K562 (cell line): ENCODE measurements at regions not wholly inside any gene's neighbourhood (a gene's known extent, or its start where the extent isn't known, plus 50 kb on each side); places are given as distances from the start of the nearest gene placed in this dataset.

Experiments used
- ATAC-seq: fragments of 200-7000 bp; cut with Tn5 transposase; 3 replicates; pipeline ENCODE4 v1.9.1; 2020; ENCODE audit warnings: moderate library complexity
- BruUV-seq: library from RNA; stranded (reverse); fragments of 400-500 nt; replicated peaks from 2 replicates; lab custom pipeline; 2021; lab: Mats Ljungman, UMichigan
- CTCF ChIA-PET: fragments of 300-600 bp; formaldehyde crosslinking; extraction: SDS; loops from one replicate; lab custom pipeline; 2021; ENCODE audit warnings: low intra/inter-chr PET ratio; lab: Yijun Ruan, JAX
- POLR2A ChIA-PET: fragments of 300-600, 350-650 bp; sonication (Branson Sonifier 250); formaldehyde crosslinking; extraction: SDS; loops from one replicate; lab custom pipeline; 2021; ENCODE audit warnings: antibody characterized with exemption, inconsistent platforms; lab: Yijun Ruan, JAX
- DNase-seq, 4 experiments: peaks; one replicate each; pipeline versions ENCODE4 v3.0.0 to v3.0.0-alpha.2; 2011 to 2018; ENCODE audit warnings: low spot score in 3 of 4, mixed read lengths in 3 of 4; ENCODE audit errors: extremely low read depth in 1 of 4
- FAIRE-seq: peaks from 2 replicates; lab custom pipeline; 2011; peaks lifted over from hg19 to GRCh38; lab: Jason Lieb, UNC
- H2AFZ ChIP-seq: 2 replicates; pipeline ENCODE4 v1.6.0; 2011; ENCODE audit warnings: low read depth, low read length, control low read depth, inconsistent platforms
- H3K27ac ChIP-seq: fragments of 200-600 bp; 3 replicates; pipeline ENCODE4 v1.8.0; 2011; ENCODE audit warnings: low read depth, mild to moderate bottlenecking, control low read depth, inconsistent platforms, low read length, moderate library complexity, mixed read lengths; ENCODE audit errors: extremely low read depth
- H3K27me3 ChIP-seq, 2 experiments: fragments of 300-600 bp in 1 of 2; 2 replicates in 1 of 2; 3 replicates in 1 of 2; pipeline versions ENCODE4 v1.6.0 to v1.8.0; 2011; ENCODE audit warnings: inconsistent platforms in 2 of 2, low read length in 2 of 2, mild to moderate bottlenecking in 1 of 2, mixed read lengths in 1 of 2, moderate library complexity in 1 of 2; ENCODE audit not compliant: control insufficient read depth in 2 of 2, insufficient read depth in 2 of 2
- H3K36me3 ChIP-seq: fragments of 300-600 bp; 3 replicates; pipeline ENCODE4 v1.8.0; 2011; ENCODE audit warnings: mild to moderate bottlenecking, low read length, inconsistent platforms; ENCODE audit not compliant: control insufficient read depth, insufficient read depth
- H3K4me1 ChIP-seq, 2 experiments: fragments of 200-600 bp in 1 of 2; replicated peaks in 1 of 2; 2 replicates in 1 of 2; 3 replicates in 1 of 2; pipeline versions ENCODE4 v1.5.1 to v1.8.0; 2011; ENCODE audit warnings: inconsistent platforms in 2 of 2, low read length in 2 of 2, mild to moderate bottlenecking in 1 of 2, mixed read lengths in 1 of 2, moderate library complexity in 1 of 2; ENCODE audit not compliant: control insufficient read depth in 2 of 2, insufficient read depth in 2 of 2
- H3K4me2 ChIP-seq: 2 replicates; pipeline ENCODE4 v1.6.1; 2011; ENCODE audit warnings: low read length, control low read depth, inconsistent platforms, mixed read lengths; ENCODE audit not compliant: insufficient read depth
- H3K4me3 ChIP-seq: fragments of 200-600 bp; sonication (generic), shearing (Covaris generic); 2 replicates; pipeline ENCODE4 v1.5.1; 2016; ENCODE audit warnings: control low read depth, inconsistent platforms
- H3K79me2 ChIP-seq: fragments of 200-600 bp; 3 replicates; pipeline ENCODE4 v1.8.0; 2011; ENCODE audit warnings: low read length, inconsistent platforms; ENCODE audit not compliant: control insufficient read depth, insufficient read depth
- H3K9ac ChIP-seq, 2 experiments: 2 replicates each; pipeline versions ENCODE4 v1.6.0 to v1.6.1; 2011; ENCODE audit warnings: low read depth in 2 of 2, low read length in 2 of 2, control low read depth in 1 of 2, inconsistent platforms in 1 of 2, mild to moderate bottlenecking in 1 of 2, mixed read lengths in 1 of 2; ENCODE audit not compliant: insufficient read depth in 1 of 2
- H3K9me1 ChIP-seq: one replicate; pipeline ENCODE4 v1.6.0; 2011; ENCODE audit warnings: inconsistent platforms, mild to moderate bottlenecking, low read length, moderate library complexity; ENCODE audit not compliant: control insufficient read depth, insufficient read depth
- H3K9me3 ChIP-seq: replicated peaks from 2 replicates; pipeline ENCODE4 v1.5.1; 2011; ENCODE audit warnings: low read depth, low read length, inconsistent platforms; ENCODE audit not compliant: control insufficient read depth, insufficient read depth
- H4K20me1 ChIP-seq: replicated peaks from 2 replicates; pipeline ENCODE4 v1.6.1; 2011; ENCODE audit warnings: low read length, inconsistent platforms, mixed read lengths; ENCODE audit not compliant: control insufficient read depth, insufficient read depth
- BCOR ChIP-seq: fragments of 450-650 bp; IDR thresholded peaks from 2 replicates; pipeline ENCODE4 v1.6.1; 2016
- CC2D1A ChIP-seq: fragments of 450-650 bp; IDR thresholded peaks from 2 replicates; pipeline ENCODE4 v1.6.1; 2017; ENCODE audit warnings: mild to moderate bottlenecking
- GABPB1 ChIP-seq: sonication (generic); formaldehyde crosslinking; IDR thresholded peaks from 2 replicates; pipeline ENCODE4 v1.8.0; 2022; ENCODE audit warnings: mild to moderate bottlenecking, missing genetic modification reagents
- IRF2 ChIP-seq: sonication (generic); formaldehyde crosslinking; IDR thresholded peaks from 2 replicates; pipeline ENCODE4 v1.8.1; 2022; ENCODE audit warnings: mild to moderate bottlenecking, missing genetic modification reagents
- KDM1A ChIP-seq, 2 experiments: fragments of 450-650 bp; IDR thresholded peaks; 2 replicates each; pipeline ENCODE4 v1.6.1; 2016; ENCODE audit warnings: mild to moderate bottlenecking in 2 of 2
- MYBL2 ChIP-seq, 2 experiments: fragments of 450-650 bp in 1 of 2; sonication (generic) in 1 of 2; formaldehyde crosslinking in 1 of 2; IDR thresholded peaks; 2 replicates each; pipeline versions ENCODE4 v1.6.1 to v1.8.1; 2017 to 2022; ENCODE audit warnings: borderline replicate concordance in 1 of 2, inconsistent platforms in 1 of 2, low read depth in 1 of 2, mild to moderate bottlenecking in 1 of 2, missing genetic modification reagents in 1 of 2, moderate library complexity in 1 of 2
- POLR2H ChIP-seq: IDR thresholded peaks from 2 replicates; pipeline ENCODE4 v1.6.1; 2016; ENCODE audit warnings: missing genetic modification characterization, low read depth, mild to moderate bottlenecking, control low read depth, missing compliant biosample characterization, moderate library complexity
- RBM25 ChIP-seq: fragments of 200-400 bp; formaldehyde crosslinking; IDR thresholded peaks from 2 replicates; pipeline ENCODE4 v1.6.1; 2018; ENCODE audit warnings: low read length, low read depth, moderate library complexity; ENCODE audit not compliant: severe bottlenecking
- SMARCA4 ChIP-seq: fragments of 450-650 bp; IDR thresholded peaks from 2 replicates; pipeline ENCODE4 v1.6.1; 2016
- U2AF1 ChIP-seq: fragments of 200-400 bp; formaldehyde crosslinking; optimal IDR thresholded peaks from 2 replicates; pipeline ENCODE3; 2017; ENCODE audit warnings: mild to moderate bottlenecking, low read depth, low read length, moderate library complexity
- ZFP36 ChIP-seq: fragments of 150-350 bp; IDR thresholded peaks from 2 replicates; pipeline ENCODE4 v1.6.1; 2018; ENCODE audit warnings: low read length, low read depth; ENCODE audit not compliant: partially characterized antibody
- ZNF75A ChIP-seq: fragments of 450-650 bp; formaldehyde crosslinking; IDR thresholded peaks from 2 replicates; pipeline ENCODE4 v1.4.0; 2020; ENCODE audit warnings: mild to moderate bottlenecking
- WGBS: fragments of 100-300 bp; shearing (Covaris generic); methylation state at CpG from one replicate; pipeline ENCODE4 v1.1.6; 2016; ENCODE audit warnings: low coverage, mixed read lengths; ENCODE audit not compliant: insufficient coverage; ENCODE audit errors: missing lambda C conversion rate; 5-methylcytosine and 5-hydroxymethylcytosine counted together
- in situ Hi-C: fragments of 300-500 bp; cut with MboI; formaldehyde crosslinking; loops from 4 replicates; pipeline ENCODE4 v1.15.0; 2018; ENCODE audit warnings: inconsistent platforms, mixed read lengths
- intact Hi-C: fragments of 100-400 bp; cut with micrococcal nuclease; formaldehyde crosslinking; loops from 2 replicates; pipeline ENCODE4 v1.14.2; 2022
- TF ChIP-seq, protein P1 (sequence below): fragments of 200-800 bp; sonication (Bioruptor generic); IDR thresholded peaks from 2 replicates; pipeline ENCODE4 v1.6.1; 2017; ENCODE audit warnings: missing genetic modification characterization, missing compliant biosample characterization

DNA sequence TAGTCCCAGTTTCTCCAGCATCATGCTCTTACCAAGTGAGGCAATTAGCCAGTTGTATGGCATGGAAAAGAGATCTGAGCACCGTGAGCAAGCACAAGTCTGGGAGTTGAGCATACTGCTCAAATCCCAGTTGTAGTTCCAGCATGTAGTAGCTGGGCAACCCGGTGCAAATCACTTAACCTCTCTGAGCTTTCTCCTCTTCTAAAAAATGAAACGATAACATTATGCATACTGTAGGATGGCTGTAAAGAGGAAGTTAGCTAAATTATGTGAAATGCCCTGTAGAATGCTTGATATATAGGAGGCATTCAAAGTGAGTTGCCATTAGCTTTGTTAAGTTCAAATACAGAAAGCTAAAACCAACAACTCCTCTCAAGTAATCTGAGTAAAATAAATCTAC, 164.0 kb upstream of the ZEB2 start:
- Histone ChIP-seq H2AFZ (peak overlapping the region; percentile 78), H3K9me1 (no peaks in the 10 kb centered on the region), H3K4me2 (no peak overlapping the region), H3K9me3 (no peaks in the 10 kb centered on the region), H3K79me2 (no peaks in the 10 kb centered on the region), H3K27ac (no peak overlapping the region), H3K4me3 (no peak overlapping the region), H3K9ac (no peak overlapping the region), H3K4me1 (peaks cover 0 to 23% of the 10 kb centered on the region in 2 experiments; a peak in 3 of 5 replicates), H3K27me3 (no peaks in the 10 kb centered on the region), H4K20me1 (no peaks in the 10 kb centered on the region), H3K36me3 (no peaks in the 10 kb centered on the region)
- no TSS peak for BruUV-seq
- TF ChIP-seq IRF2 (CRISPR knock-in tag) = no peak
- no peak for TF ChIP-seq GABPB1 (CRISPR knock-in tag)
- TF ChIP-seq U2AF1 = no peak
- no peak for TF ChIP-seq SMARCA4
- peak; percentile 77 for TF ChIP-seq RBM25
- TF ChIP-seq CC2D1A = 0 out of 2 replicates have a peak, but pooled peaks have one; percentile 23
- TF ChIP-seq, protein P1, sequence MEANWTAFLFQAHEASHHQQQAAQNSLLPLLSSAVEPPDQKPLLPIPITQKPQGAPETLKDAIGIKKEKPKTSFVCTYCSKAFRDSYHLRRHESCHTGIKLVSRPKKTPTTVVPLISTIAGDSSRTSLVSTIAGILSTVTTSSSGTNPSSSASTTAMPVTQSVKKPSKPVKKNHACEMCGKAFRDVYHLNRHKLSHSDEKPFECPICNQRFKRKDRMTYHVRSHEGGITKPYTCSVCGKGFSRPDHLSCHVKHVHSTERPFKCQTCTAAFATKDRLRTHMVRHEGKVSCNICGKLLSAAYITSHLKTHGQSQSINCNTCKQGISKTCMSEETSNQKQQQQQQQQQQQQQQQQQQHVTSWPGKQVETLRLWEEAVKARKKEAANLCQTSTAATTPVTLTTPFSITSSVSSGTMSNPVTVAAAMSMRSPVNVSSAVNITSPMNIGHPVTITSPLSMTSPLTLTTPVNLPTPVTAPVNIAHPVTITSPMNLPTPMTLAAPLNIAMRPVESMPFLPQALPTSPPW (CRISPR knock-in tag) = no peak
- TF ChIP-seq ZNF75A (CRISPR knock-in tag) = no peak
- TF ChIP-seq BCOR = peak; percentile 87
- no peak for TF ChIP-seq POLR2H (tag)
- TF ChIP-seq MYBL2 (IDR thresholded peaks at IDR 0.05; ENCODE audit: low read depth) = no peak
- TF ChIP-seq MYBL2 (CRISPR knock-in tag; IDR thresholded peaks at IDR 0.05; ENCODE audit: borderline replicate concordance) = no peak
- TF ChIP-seq KDM1A (IDR thresholded peaks at IDR 0.05) = peak; percentile 46 to 49; a peak in 2 of 4 replicates
- TF ChIP-seq ZFP36 = peak; percentile 74
- FAIRE-seq = no peak
- 47% methylated on average over 3 of the region's 3 CpGs for WGBS
- no peak for DNase-seq
- in situ Hi-C loops = no loop called here
- intact Hi-C loops = loop anchor here (5.0 kb wide), 1 partner anchor 87 kb away; no protein-coding TSS in a partner anchor
- no peak; the same call in 2 of the 3 replicates for ATAC-seq
- ChIA-PET POLR2A (no interaction called here), CTCF (no interaction called here)
